GM21390 (cell line): ENCODE measurements at regions not wholly inside any gene's neighbourhood (a gene's known extent, or its start where the extent isn't known, plus 50 kb on each side); places are given as distances from the start of the nearest gene placed in this dataset.
"Not testable (repeated sequence)": the region's sequence is repeated elsewhere in the genome, so short reads cannot be mapped to it uniquely, and the experiment has no call there.

ENCODE experiments used
- ATAC-seq: cut with Tn5 transposase; IDR thresholded peaks from one replicate; pipeline ENCODE4 v1.9.1; 2021; ENCODE audit not compliant: unreplicated experiment

GRCh38 chr3:20307383-20307782 lies 121.4 kb upstream of the SGO1 start:
- no peak for ATAC-seq

GRCh38 chr3:20305647-20306046 lies 119.6 kb upstream of the SGO1 start:
- no peak for ATAC-seq

GRCh38 chr3:20302766-20303165 lies 116.8 kb upstream of the SGO1 start:
- ATAC-seq = no peak

GRCh38 chr3:20288050-20288449 lies 102.0 kb upstream of the SGO1 start:
- ATAC-seq = no peak

- no peak for ATAC-seq
Measured at GRCh38 chr3:20280257-20280656, 94.3 kb upstream of the SGO1 start.

GRCh38 chr3:20265977-20266376 lies 80.0 kb upstream of the SGO1 start:
- not testable (repeated sequence) for ATAC-seq

GRCh38 chr3:20264900-20265567 lies 79.0 kb upstream of the SGO1 start:
- ATAC-seq = no peak

- ATAC-seq = no peak
Measured at GRCh38 chr3:20258371-20258770, 72.4 kb upstream of the SGO1 start.

- ATAC-seq = peak; percentile 98
Measured at GRCh38 chr3:20256144-20256543, 70.1 kb upstream of the SGO1 start.

GRCh38 chr3:20254268-20255117 lies 68.5 kb upstream of the SGO1 start:
- no peak for ATAC-seq

GRCh38 chr3:20250786-20251185 lies 64.8 kb upstream of the SGO1 start:
- ATAC-seq = no peak

- ATAC-seq = no peak
Measured at GRCh38 chr3:20250314-20250713, 64.3 kb upstream of the SGO1 start.

GRCh38 chr3:20246662-20247061 lies 60.7 kb upstream of the SGO1 start:
- peak; percentile 95 for ATAC-seq

GRCh38 chr3:20245781-20246180 lies 59.8 kb upstream of the SGO1 start:
- no peak for ATAC-seq

- ATAC-seq = no peak
Measured at GRCh38 chr3:20240154-20240883, 54.3 kb upstream of the SGO1 start.

GRCh38 chr3:20238199-20238598 lies 52.2 kb upstream of the SGO1 start:
- ATAC-seq = not testable (repeated sequence)

- no peak for ATAC-seq
Measured at GRCh38 chr3:20236603-20237002, 50.6 kb upstream of the SGO1 start.
